AG09309 (cell line): ENCODE measurements at regions not wholly inside any gene's neighbourhood (a gene's known extent, or its start where the extent isn't known, plus 50 kb on each side); places are given as distances from the start of the nearest gene placed in this dataset.

Experiments used
- DNase-seq: peaks from one replicate; pipeline ENCODE4 v3.0.0-alpha.2; 2010; ENCODE audit warnings: low read depth
- H3K4me3 ChIP-seq: 2 replicates; pipeline ENCODE4 v1.5.1; 2011; ENCODE audit warnings: mild to moderate bottlenecking, low read depth, low read length, moderate library complexity; ENCODE audit not compliant: control insufficient read depth
- CTCF ChIP-seq: IDR thresholded peaks from 2 replicates; pipeline ENCODE4 v1.5.1; 2011; ENCODE audit warnings: mild to moderate bottlenecking, low read depth, low read length, inconsistent platforms; ENCODE audit not compliant: insufficient read depth, control insufficient read depth; ENCODE audit errors: missing control alignments

- DNase-seq, result no peak
- H3K4me3 ChIP-seq, result no peak overlapping the region
- no peak for TF ChIP-seq CTCF
These were observed 69.1 kb upstream of the NTM start for GRCh38 chr11:131301306-131301705.

- no peak overlapping the region for H3K4me3 ChIP-seq
- DNase-seq, result peak; percentile 79
- no peak for TF ChIP-seq CTCF
These were observed 67.6 kb upstream of the NTM start for GRCh38 chr11:131302836-131303235.

- no peak for TF ChIP-seq CTCF
- no peak overlapping the region for H3K4me3 ChIP-seq
- no peak for DNase-seq
These were observed 66.8 kb upstream of the NTM start for GRCh38 chr11:131303611-131304119.

- no peak for DNase-seq
- no peak for TF ChIP-seq CTCF
- H3K4me3 ChIP-seq, result no peak overlapping the region
These were observed 65.4 kb upstream of the NTM start for GRCh38 chr11:131305005-131305404.

GRCh38 chr11:131307506-131307905 is 62.9 kb upstream of the NTM start:
- no peak for DNase-seq
- TF ChIP-seq CTCF, result no peak
- H3K4me3 ChIP-seq, result no peak overlapping the region

- no peak overlapping the region for H3K4me3 ChIP-seq
- no peak for DNase-seq
- TF ChIP-seq CTCF, result no peak
These were observed 60.6 kb upstream of the NTM start for GRCh38 chr11:131309776-131310175.
